HepG2 (cell line): ENCODE measurements at regions not wholly inside any gene's neighbourhood (a gene's known extent, or its start where the extent isn't known, plus 50 kb on each side); places are given as distances from the start of the nearest gene placed in this dataset.

Source experiments
- ATAC-seq: fragments of 200-7000 bp; cut with Tn5 transposase; 3 replicates; pipeline ENCODE4 v1.9.1; 2020; ENCODE audit warnings: mild to moderate bottlenecking, moderate library complexity
- BruUV-seq: library from RNA; stranded (reverse); fragments of 400-500 nt; replicated peaks from 2 replicates; lab custom pipeline; 2021; lab: Mats Ljungman, UMichigan
- CTCF ChIA-PET: fragments of 300-600 bp; formaldehyde crosslinking; extraction: SDS; loops from one replicate; lab custom pipeline; 2021; ENCODE audit warnings: low total read pairs, inconsistent platforms, low intra/inter-chr PET ratio; lab: Yijun Ruan, JAX
- POLR2A ChIA-PET: fragments of 350-600 bp; sonication (Branson Sonifier 250); formaldehyde crosslinking; loops from one replicate; lab custom pipeline; 2020; ENCODE audit warnings: antibody characterized with exemption, inconsistent platforms; lab: Yijun Ruan, JAX
- DNase-seq: peaks from one replicate; pipeline ENCODE4 v3.0.0-alpha.2; 2015; ENCODE audit warnings: low spot score
- FAIRE-seq: peaks from 3 replicates; lab custom pipeline; 2011; peaks lifted over from hg19 to GRCh38; lab: Jason Lieb, UNC
- H2AFZ ChIP-seq: one replicate; pipeline ENCODE4 v1.6.1; 2011; ENCODE audit warnings: low read length, inconsistent platforms
- H3K27ac ChIP-seq: fragments of 300-600 bp; 3 replicates; pipeline ENCODE4 v1.8.0; 2011; ENCODE audit warnings: mixed run types, mild to moderate bottlenecking, mixed read lengths, low read length, inconsistent platforms; ENCODE audit not compliant: insufficient read depth; ENCODE audit errors: extremely low read length
- H3K27me3 ChIP-seq, 2 experiments: fragments of 200-600 bp in 1 of 2; 2 replicates in 1 of 2; 3 replicates in 1 of 2; pipeline versions ENCODE4 v1.6.0 to v1.8.0; 2011; ENCODE audit warnings: low read length in 2 of 2, mild to moderate bottlenecking in 2 of 2, moderate library complexity in 2 of 2, inconsistent platforms in 1 of 2; ENCODE audit not compliant: insufficient read depth in 2 of 2, control insufficient read depth in 1 of 2
- H3K36me3 ChIP-seq, 2 experiments: fragments of 200-600 bp in 1 of 2; replicated peaks in 1 of 2; 2 replicates in 1 of 2; 3 replicates in 1 of 2; pipeline versions ENCODE4 v1.5.1 to v1.8.0; 2011; ENCODE audit warnings: low read length in 2 of 2, inconsistent platforms in 1 of 2; ENCODE audit not compliant: insufficient read depth in 2 of 2, control insufficient read depth in 1 of 2
- H3K4me1 ChIP-seq: 2 replicates; pipeline ENCODE4 v1.5.1; 2012; ENCODE audit warnings: low read length, inconsistent platforms; ENCODE audit not compliant: insufficient read depth
- H3K4me2 ChIP-seq: 2 replicates; pipeline ENCODE4 v1.6.0; 2011; ENCODE audit warnings: low read depth, low read length, inconsistent platforms
- H3K4me3 ChIP-seq, 3 experiments: fragments of 200-600 bp in 1 of 3; sonication (generic), shearing (Covaris generic) in 1 of 3; replicated peaks in 1 of 3; 2 replicates each; pipeline ENCODE4 v1.5.1; 2011 to 2016; ENCODE audit warnings: low read length in 3 of 3, inconsistent platforms in 2 of 3, low read depth in 2 of 3, mild to moderate bottlenecking in 2 of 3, control low read depth in 1 of 3, mixed read lengths in 1 of 3; ENCODE audit not compliant: insufficient read depth in 1 of 3
- H3K79me2 ChIP-seq: one replicate; pipeline ENCODE4 v1.6.1; 2011; ENCODE audit warnings: low read length, inconsistent platforms; ENCODE audit not compliant: insufficient read depth
- H3K9ac ChIP-seq: 2 replicates; pipeline ENCODE4 v1.6.0; 2011; ENCODE audit warnings: mild to moderate bottlenecking, low read depth, low read length, inconsistent platforms; ENCODE audit not compliant: insufficient read depth
- H3K9me3 ChIP-seq: 2 replicates; pipeline ENCODE4 v1.5.1; 2012; ENCODE audit warnings: mild to moderate bottlenecking, low read length
- H4K20me1 ChIP-seq: 2 replicates; pipeline ENCODE4 v1.6.0; 2011; ENCODE audit warnings: inconsistent platforms, mild to moderate bottlenecking, low read length, moderate library complexity; ENCODE audit not compliant: insufficient read depth
- DMAP1 ChIP-seq: IDR thresholded peaks from 2 replicates; pipeline ENCODE4 v1.6.1; 2016
- GZF1 ChIP-seq: sonication (generic); formaldehyde crosslinking; IDR thresholded peaks from 2 replicates; pipeline ENCODE4 v1.5.1; 2020; ENCODE audit warnings: mild to moderate bottlenecking, missing genetic modification reagents
- JUND ChIP-seq: sonication (generic); formaldehyde crosslinking; IDR thresholded peaks from 2 replicates; pipeline ENCODE4 v1.8.0; 2022; ENCODE audit warnings: mild to moderate bottlenecking, missing genetic modification reagents
- NR3C1 ChIP-seq: sonication (generic); formaldehyde crosslinking; IDR thresholded peaks from 2 replicates; pipeline ENCODE4 v1.4.0; 2020; ENCODE audit warnings: missing genetic modification reagents
- PCBP2 ChIP-seq: fragments of 200-400 bp; formaldehyde crosslinking; optimal IDR thresholded peaks from 2 replicates; pipeline ENCODE3; 2018; ENCODE audit warnings: low read length, low read depth; ENCODE audit not compliant: poor library complexity, severe bottlenecking
- SALL1 ChIP-seq: sonication (generic); formaldehyde crosslinking; IDR thresholded peaks from 2 replicates; pipeline ENCODE4 v1.8.0; 2022; ENCODE audit warnings: mild to moderate bottlenecking, missing genetic modification reagents
- SP5 ChIP-seq: IDR thresholded peaks from 2 replicates; pipeline ENCODE4 v1.6.1; 2016; ENCODE audit warnings: low read depth, borderline replicate concordance
- TEAD2 ChIP-seq: sonication (generic); formaldehyde crosslinking; IDR thresholded peaks from 2 replicates; pipeline ENCODE4 v1.9.0; 2021; ENCODE audit warnings: missing genetic modification reagents
- ZBTB8A ChIP-seq: sonication (generic); formaldehyde crosslinking; IDR thresholded peaks from 2 replicates; pipeline ENCODE4 v1.4.0; 2020; ENCODE audit warnings: mild to moderate bottlenecking, low read depth, missing genetic modification reagents, borderline replicate concordance
- ZFAT ChIP-seq: sonication (generic); formaldehyde crosslinking; conservative IDR thresholded peaks from 2 replicates; pipeline ENCODE4 v1.8.1; 2023; ENCODE audit warnings: missing genetic modification reagents, inconsistent platforms
- ZNF362 ChIP-seq: sonication (generic); formaldehyde crosslinking; IDR thresholded peaks from 2 replicates; pipeline ENCODE4 v1.4.0; 2020; ENCODE audit warnings: missing genetic modification reagents, mild to moderate bottlenecking, borderline replicate concordance
- ZNF574 ChIP-seq: sonication (generic); formaldehyde crosslinking; IDR thresholded peaks from 2 replicates; pipeline ENCODE4 v1.4.0; 2020; ENCODE audit warnings: missing genetic modification reagents
- ZNF777 ChIP-seq: sonication (generic); formaldehyde crosslinking; IDR thresholded peaks from 2 replicates; pipeline ENCODE4 v1.4.0; 2020; ENCODE audit warnings: missing genetic modification reagents
- in situ Hi-C: cut with HindIII; loops from 2 replicates; pipeline ENCODE4 v1.10.0; 2017; ENCODE audit warnings: low pct_unique_long_range_greater_than_20kb; ENCODE audit not compliant: extremely low pct_ligation_motif_present
- intact Hi-C: fragments of 100-400 bp; cut with micrococcal nuclease; formaldehyde crosslinking; loops from one replicate; pipeline ENCODE4 v1.10.0; 2022; ENCODE audit not compliant: unreplicated experiment

- no peak for TF ChIP-seq ZNF777 (CRISPR knock-in tag)
- no peak for TF ChIP-seq ZNF574 (CRISPR knock-in tag)
Measured at GRCh38 chr5:156042726-156043125, 284.2 kb upstream of the SGCD start (continued).

- no peaks in the 10 kb centered on the region for H3K79me2 ChIP-seq
- no peak overlapping the region for H3K27ac ChIP-seq
- no peaks in the 10 kb centered on the region for H3K27me3 ChIP-seq
- H3K4me3 ChIP-seq = no peak overlapping the region
- H3K9ac ChIP-seq = no peak overlapping the region
- H3K9me3 ChIP-seq = peaks cover 19% of the 10 kb centered on the region
- no peak overlapping the region for H2AFZ ChIP-seq
- FAIRE-seq = no peak
- H3K4me1 ChIP-seq = no peaks in the 10 kb centered on the region
- no peak overlapping the region for H3K4me2 ChIP-seq
- intact Hi-C loops (no loop called here), in situ Hi-C loops (no loop called here)
- no peaks in the 10 kb centered on the region for H4K20me1 ChIP-seq
- POLR2A ChIA-PET = no interaction called here
- no peak for ATAC-seq
- BruUV-seq = no TSS peak
- no peaks in the 10 kb centered on the region for H3K36me3 ChIP-seq
- DNase-seq = no peak
- CTCF ChIA-PET = no interaction called here
- TF ChIP-seq GZF1 (CRISPR knock-in tag) (no peak), ZFAT (CRISPR knock-in tag) (no peak), PCBP2 (no peak), NR3C1 (CRISPR knock-in tag) (no peak), TEAD2 (CRISPR knock-in tag) (no peak), SP5 (CRISPR knock-in tag) (no peak), JUND (CRISPR knock-in tag) (no peak), ZNF362 (CRISPR knock-in tag) (no peak), SALL1 (CRISPR knock-in tag) (no peak), ZBTB8A (no peak), DMAP1 (CRISPR knock-in tag) (no peak)
Measured at GRCh38 chr5:156043351-156043750, 283.6 kb upstream of the SGCD start.
